ENCODE measurements at regions not wholly inside any gene's neighbourhood (a gene's known extent, or its start where the extent isn't known, plus 50 kb on each side); places are given as distances from the start of the nearest gene placed in this dataset.

GRCh38 chr3:6781092-6781491, 79.8 kb upstream of the GRM7 start:
- H3K27me3 ChIP-seq: no peaks in the 10 kb centered on the region
- H3K36me3 ChIP-seq: no peaks in the 10 kb centered on the region
- intact Hi-C loops (cut with DNase I; ENCODE audit: low total_unique reads): no loop called here
- no peaks in the 10 kb centered on the region for H3K4me1 ChIP-seq
- no peak overlapping the region for H3K4me3 ChIP-seq
- no peak overlapping the region for H3K27ac ChIP-seq
- DNase-seq (ENCODE audit: low spot score in 2 of 2): no peak
- TF ChIP-seq POLR2AphosphoS5 (IDR thresholded peaks at IDR 0.05) (no peak), CTCF (IDR thresholded peaks at IDR 0.05) (no peak), POLR2A (IDR thresholded peaks at IDR 0.05) (no peak)
- no peaks in the 10 kb centered on the region for H3K9me3 ChIP-seq

GRCh38 chr3:6785726-6786125, 75.2 kb upstream of the GRM7 start:
- Histone ChIP-seq H3K27me3 (no peaks in the 10 kb centered on the region), H3K9me3 (no peaks in the 10 kb centered on the region), H3K36me3 (no peaks in the 10 kb centered on the region), H3K4me1 (no peaks in the 10 kb centered on the region), H3K27ac (no peak overlapping the region), H3K4me3 (no peak overlapping the region)
- TF ChIP-seq CTCF (IDR thresholded peaks at IDR 0.05) (no peak), POLR2A (IDR thresholded peaks at IDR 0.05) (no peak), POLR2AphosphoS5 (IDR thresholded peaks at IDR 0.05) (no peak)
- no peak for DNase-seq (ENCODE audit: low spot score in 2 of 2)
- intact Hi-C loops (cut with DNase I; ENCODE audit: low total_unique reads): no loop called here

GRCh38 chr3:6791161-6791560, 69.8 kb upstream of the GRM7 start:
- intact Hi-C loops (cut with DNase I; ENCODE audit: low total_unique reads): no loop called here
- no peaks in the 10 kb centered on the region for H3K9me3 ChIP-seq
- TF ChIP-seq POLR2AphosphoS5 (IDR thresholded peaks at IDR 0.05) (no peak), CTCF (IDR thresholded peaks at IDR 0.05) (no peak), POLR2A (IDR thresholded peaks at IDR 0.05) (no peak)
- H3K27ac ChIP-seq: no peak overlapping the region
- no peaks in the 10 kb centered on the region for H3K4me1 ChIP-seq
- DNase-seq (ENCODE audit: low spot score in 2 of 2): no peak
- H3K4me3 ChIP-seq: no peak overlapping the region
- H3K36me3 ChIP-seq: no peaks in the 10 kb centered on the region
- H3K27me3 ChIP-seq: no peaks in the 10 kb centered on the region

- H3K4me3 ChIP-seq: no peak overlapping the region
- H3K36me3 ChIP-seq: no peaks in the 10 kb centered on the region
- intact Hi-C loops (cut with DNase I; ENCODE audit: low total_unique reads): no loop called here
- no peak for DNase-seq (ENCODE audit: low spot score in 2 of 2)
- no peaks in the 10 kb centered on the region for H3K9me3 ChIP-seq
- no peak overlapping the region for H3K27ac ChIP-seq
- no peaks in the 10 kb centered on the region for H3K27me3 ChIP-seq
- TF ChIP-seq CTCF (IDR thresholded peaks at IDR 0.05): peak in 2 of 3 donors; percentile 56 to 59
- TF ChIP-seq POLR2A (IDR thresholded peaks at IDR 0.05): no peak
- no peak for TF ChIP-seq POLR2AphosphoS5 (IDR thresholded peaks at IDR 0.05)
- no peaks in the 10 kb centered on the region for H3K4me1 ChIP-seq
Observed at GRCh38 chr3:6799264-6799915, 61.5 kb upstream of the GRM7 start.

GRCh38 chr3:6803619-6804018, 57.3 kb upstream of the GRM7 start:
- DNase-seq (ENCODE audit: low spot score in 2 of 2): no peak
- H3K27ac ChIP-seq: no peak overlapping the region
- H3K4me3 ChIP-seq: no peak overlapping the region
- TF ChIP-seq CTCF (IDR thresholded peaks at IDR 0.05): no peak
- no peak for TF ChIP-seq POLR2A (IDR thresholded peaks at IDR 0.05)
- no peak for TF ChIP-seq POLR2AphosphoS5 (IDR thresholded peaks at IDR 0.05)
- H3K27me3 ChIP-seq: no peaks in the 10 kb centered on the region
- H3K36me3 ChIP-seq: no peaks in the 10 kb centered on the region
- H3K9me3 ChIP-seq: no peaks in the 10 kb centered on the region
- intact Hi-C loops (cut with DNase I; ENCODE audit: low total_unique reads): no loop called here
- H3K4me1 ChIP-seq: no peaks in the 10 kb centered on the region
